Urothelium cell line (cell line): ENCODE measurements at regions not wholly inside any gene's neighbourhood (a gene's known extent, or its start where the extent isn't known, plus 50 kb on each side); places are given as distances from the start of the nearest gene placed in this dataset.

Source experiments
- DNase-seq: peaks from one replicate; pipeline ENCODE4 v3.0.0; 2011; ENCODE audit warnings: low spot score, mixed read lengths
- FAIRE-seq: peaks from 2 replicates; lab custom pipeline; 2011; peaks lifted over from hg19 to GRCh38; lab: Jason Lieb, UNC

DNA sequence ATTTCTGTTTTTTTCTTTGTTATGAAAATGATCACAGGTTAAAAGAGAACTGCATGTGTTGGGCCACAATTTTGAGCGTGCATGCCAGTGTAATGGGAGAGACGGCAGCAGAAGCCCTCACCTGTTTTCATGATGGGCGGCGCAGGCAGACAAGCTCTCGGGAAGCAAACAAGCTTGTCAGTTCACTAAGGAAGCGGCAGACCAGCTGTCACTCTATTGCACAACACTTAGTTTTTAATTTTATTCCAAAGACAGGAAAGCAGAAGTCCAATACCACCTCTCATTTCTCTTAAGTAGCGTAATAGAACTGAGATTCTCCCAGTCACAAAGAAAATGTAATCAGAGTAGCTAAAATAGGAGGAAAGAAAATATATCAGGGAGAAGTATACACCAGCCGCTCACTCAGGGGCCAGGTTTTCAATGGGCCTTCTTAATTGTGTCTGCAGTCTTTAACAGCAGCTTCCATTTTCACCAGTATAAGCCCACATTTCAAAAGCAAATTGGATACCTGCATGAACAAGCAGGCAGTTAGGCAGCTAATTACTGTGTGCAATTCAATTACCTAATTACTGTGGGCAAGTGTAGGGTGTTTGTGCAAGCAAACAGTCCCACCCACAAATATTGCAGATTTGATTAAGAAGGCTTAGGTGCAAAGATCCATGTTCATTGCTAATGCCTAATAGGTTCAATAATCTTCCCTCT, 711.4 kb downstream of the DIAPH3 start:
- FAIRE-seq (no peak), DNase-seq (no peak)

GRCh38 chr13:59458908-59459579, 704.7 kb downstream of the DIAPH3 start:
- FAIRE-seq: no peak
- DNase-seq: peak; percentile 50

DNA sequence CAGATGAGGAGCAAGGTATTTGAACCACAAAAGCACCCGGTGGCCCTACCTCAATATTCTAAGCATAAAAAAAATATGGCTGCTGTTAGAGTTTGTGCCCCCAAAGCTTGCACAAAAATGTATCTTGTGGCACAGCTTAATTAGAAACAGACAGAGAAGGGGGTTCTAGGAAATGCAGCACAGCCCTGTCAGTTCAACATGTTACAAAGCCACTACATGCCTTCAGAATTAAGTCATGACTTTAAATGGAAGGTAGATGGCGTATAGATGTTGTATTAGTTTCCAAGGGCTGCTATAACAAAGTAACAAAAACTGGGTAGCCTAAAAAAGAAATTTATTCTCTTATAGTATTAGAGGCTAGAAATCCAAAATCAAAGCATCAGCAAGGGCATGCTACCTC, 703.8 kb downstream of the DIAPH3 start:
- DNase-seq (no peak), FAIRE-seq (no peak)

GRCh38 chr13:59461411-59461810, 702.3 kb downstream of the DIAPH3 start:
- no peak for FAIRE-seq
- no peak for DNase-seq

- no peak for FAIRE-seq
- no peak for DNase-seq
Measured at GRCh38 chr13:59463023-59463422, 700.7 kb downstream of the DIAPH3 start.

DNA sequence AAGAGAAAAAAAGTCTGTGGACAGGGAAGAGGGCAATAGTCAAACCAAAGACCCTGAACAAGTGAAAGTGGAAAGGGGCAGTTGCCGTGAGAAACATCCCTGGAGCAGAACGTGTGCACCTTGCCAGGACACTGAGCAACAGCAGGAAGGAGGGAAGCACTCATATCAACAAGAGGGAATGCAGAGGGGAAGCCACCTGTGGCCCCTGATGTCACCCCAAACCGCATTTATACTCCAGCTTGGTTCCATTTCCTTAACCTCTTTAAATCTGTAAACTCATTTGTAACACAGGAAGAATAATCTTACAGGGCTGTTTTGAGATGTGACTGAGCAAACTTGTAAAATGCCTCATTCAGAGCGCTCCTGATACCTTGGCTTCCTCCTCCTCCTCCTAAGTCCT, 698.8 kb downstream of the DIAPH3 start:
- DNase-seq (no peak), FAIRE-seq (no peak)

DNA sequence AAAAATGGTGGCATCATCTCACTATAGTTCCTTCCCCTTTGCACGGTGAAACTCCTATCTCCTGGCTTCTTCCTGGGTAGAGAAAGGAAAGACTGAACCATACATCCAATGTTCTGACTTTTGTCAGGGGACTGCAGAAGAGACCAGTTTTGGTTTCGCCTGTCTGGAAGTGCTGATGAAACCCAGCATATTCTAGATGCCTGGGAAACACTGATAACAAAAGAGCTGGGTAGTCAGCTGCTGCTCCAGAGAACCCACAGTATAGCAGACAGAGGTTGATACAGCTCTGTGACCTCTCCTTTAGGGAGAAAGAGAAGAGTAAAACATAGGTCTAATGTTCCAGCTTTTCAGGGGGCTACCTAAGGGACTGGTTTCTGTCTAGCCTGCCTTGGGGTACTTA, 695.3 kb downstream of the DIAPH3 start:
- DNase-seq (no peak), FAIRE-seq (no peak)

DNA sequence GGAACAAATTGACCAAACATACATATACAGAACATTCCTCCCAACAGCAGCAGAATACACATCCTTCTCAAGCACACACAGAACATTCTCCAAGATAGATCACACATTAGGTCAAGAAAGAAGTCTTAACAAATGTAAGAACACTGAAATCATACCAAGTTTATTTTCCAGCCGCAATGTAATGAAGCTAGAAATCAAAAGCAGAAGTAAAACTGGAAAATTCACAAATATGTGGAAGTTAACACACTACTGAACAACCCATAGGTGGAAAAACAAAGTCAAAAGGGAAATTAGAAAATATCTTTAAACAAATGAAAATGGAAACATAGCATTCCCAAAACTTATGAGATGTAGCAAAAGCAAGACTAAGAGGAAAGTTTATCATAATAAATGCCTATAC, 692.6 kb downstream of the DIAPH3 start:
- FAIRE-seq (no peak), DNase-seq (no peak)

GRCh38 chr13:59472134-59472533, 691.6 kb downstream of the DIAPH3 start:
- DNase-seq (no peak), FAIRE-seq (no peak)

GRCh38 chr13:59474696-59475095, 689.0 kb downstream of the DIAPH3 start:
- DNase-seq (no peak), FAIRE-seq (no peak)

DNA sequence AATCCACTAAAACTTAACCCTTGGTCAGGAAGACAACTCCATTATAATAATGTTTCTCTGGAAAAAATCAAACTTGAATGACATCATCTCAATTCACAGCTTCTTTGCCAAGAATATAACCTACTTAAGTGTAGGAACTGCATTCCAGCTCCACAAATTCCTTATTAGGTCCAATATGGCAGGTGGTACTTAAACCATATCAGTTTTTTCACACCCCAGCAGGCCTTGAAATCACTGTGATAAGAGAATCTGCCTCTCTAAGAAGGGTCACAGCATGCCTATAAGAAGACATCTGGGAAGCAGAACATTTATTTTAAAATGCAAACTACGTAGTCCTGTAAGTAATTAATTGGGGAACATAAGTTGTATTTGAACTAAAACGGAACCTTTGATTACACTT, 687.8 kb downstream of the DIAPH3 start:
- DNase-seq (no peak), FAIRE-seq (no peak)

DNA sequence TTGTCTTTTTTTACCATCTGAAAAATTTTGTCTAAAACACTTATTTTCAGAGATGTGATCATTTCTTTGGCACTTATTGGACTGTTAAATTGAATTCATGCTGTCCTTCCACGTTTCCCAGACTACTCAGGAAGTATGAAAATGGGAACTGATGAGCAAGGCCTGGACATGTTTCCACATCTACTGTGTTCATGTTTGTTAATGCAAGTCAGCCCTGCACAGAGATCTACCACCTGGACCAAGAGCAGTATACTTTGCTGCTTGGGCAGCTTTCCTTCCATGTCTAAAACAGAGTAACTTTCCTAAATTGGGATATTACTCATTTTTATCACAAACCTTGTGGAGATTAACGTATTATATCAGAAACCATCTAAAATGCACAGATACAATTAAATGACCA, 687.4 kb downstream of the DIAPH3 start:
- no peak for FAIRE-seq

DNA sequence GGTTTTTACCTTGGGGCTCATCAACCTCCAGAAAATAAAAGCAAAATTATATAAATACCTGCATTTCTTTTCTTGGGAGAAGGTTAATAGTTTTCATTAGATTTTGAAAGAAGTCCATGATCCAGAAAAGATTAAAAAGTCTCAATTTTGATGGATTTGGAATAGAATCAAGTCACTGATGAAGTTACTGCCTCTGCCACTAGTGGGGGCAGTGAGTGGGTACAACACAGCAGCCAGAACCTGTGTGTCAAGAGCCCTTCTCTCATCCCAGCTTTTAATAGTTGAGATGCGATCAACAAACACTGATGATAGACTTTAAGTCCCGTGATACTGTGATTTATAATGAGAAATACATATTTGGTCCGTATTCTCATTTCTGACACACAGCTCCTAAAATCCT, 686.7 kb downstream of the DIAPH3 start:
- FAIRE-seq (no peak), DNase-seq (no peak)

More for the DNA sequence above, 687.4 kb downstream of the DIAPH3 start:
- no peak for DNase-seq

GRCh38 chr13:59478908-59479307, 684.8 kb downstream of the DIAPH3 start:
- no peak for DNase-seq
- FAIRE-seq: no peak

- FAIRE-seq: no peak
Measured at GRCh38 chr13:59479629-59480028, 684.1 kb downstream of the DIAPH3 start.

DNA sequence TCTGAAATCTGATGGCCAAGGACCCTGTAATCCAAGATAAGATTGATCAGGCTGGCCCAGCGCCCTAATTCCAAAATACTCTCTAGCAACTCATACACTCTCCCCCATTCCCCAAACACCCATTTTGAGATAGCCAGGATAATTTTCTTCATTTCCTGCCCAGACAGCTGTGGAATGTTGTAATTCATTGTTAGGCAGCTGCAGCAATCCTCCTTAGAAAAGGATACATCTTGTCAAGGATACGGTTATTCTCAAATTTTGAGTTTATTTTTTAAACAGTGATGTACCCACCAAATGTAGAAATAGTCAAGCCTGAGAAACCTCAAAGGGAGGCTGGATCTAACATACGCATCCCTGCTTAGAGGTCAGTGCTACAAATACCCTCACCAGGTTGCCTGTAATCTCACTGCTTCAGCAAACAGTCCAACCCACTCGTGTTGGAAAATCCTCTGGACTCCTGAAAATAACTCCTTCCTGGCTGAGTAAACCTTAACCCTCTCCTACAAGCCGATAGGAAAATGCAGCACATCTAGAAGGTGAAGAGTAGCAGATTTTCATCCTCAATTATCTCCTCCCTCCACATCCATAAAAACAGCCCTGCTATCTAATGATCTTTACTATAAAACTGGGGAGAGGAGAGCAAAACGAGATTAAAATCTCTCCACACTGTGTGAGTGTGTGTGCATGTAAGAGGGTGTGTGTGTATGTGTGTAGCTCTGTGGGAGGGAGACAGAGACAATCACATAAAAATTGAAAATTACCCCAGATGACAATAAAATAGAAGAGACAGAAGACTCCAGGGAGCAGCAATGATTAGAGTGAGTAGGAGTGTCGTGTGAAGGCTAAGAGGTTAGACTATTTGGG, 683.1 kb downstream of the DIAPH3 start:
- DNase-seq (no peak), FAIRE-seq (no peak)

More at GRCh38 chr13:59479629-59480028, 684.1 kb downstream of the DIAPH3 start:
- no peak for DNase-seq

DNA sequence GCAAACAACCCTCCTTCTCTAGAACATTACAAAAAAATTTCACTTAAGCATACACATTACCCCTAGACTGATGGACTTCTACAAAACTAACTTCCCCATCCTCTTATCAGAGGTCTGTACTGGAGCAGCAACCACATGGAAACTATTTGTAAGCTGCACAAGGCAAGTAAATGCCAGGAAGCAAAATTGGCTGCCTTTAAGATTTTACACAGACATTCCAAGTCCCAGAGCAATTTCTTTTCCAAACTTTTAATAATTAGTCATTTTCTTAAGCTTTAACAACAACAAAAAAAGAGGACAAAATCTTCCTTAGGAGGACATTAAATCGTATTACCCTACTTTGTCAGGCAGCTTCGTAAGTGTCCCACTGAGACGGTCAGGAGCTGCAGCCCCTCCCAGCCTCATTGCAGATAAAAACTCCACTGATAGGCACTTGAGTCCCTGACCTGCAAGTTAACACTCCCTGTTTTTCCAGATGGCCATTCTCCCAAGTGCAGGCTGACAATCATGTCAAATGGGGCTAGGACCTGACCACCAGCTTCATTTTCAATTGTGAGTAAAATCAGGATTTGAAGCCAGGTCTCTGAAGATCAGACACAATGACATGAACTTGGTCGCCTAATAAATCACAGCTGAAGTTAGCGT, 680.1 kb downstream of the DIAPH3 start:
- DNase-seq (no peak), FAIRE-seq (no peak)

- no peak for DNase-seq
- FAIRE-seq: no peak
Measured at GRCh38 chr13:59487883-59488282, 675.8 kb downstream of the DIAPH3 start.

DNA sequence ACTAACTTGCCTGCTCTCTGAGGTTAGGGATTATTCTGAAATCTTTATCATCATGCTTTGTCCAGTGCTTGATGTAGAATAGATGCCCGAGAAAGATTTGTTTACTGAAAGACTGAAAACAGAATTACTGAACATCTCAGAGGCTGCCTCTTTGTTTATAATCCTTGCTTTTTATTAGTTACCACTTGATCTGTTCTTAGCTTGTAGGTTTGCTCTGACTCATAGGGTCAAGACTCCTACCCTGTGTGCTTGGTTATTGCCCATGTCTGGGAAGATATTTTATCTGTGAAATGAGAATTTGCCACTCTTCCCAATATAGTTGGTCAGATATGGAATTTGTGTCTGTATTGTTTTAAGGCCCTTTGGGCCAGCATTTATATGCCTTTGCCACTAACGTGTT, 675.3 kb downstream of the DIAPH3 start:
- FAIRE-seq (no peak), DNase-seq (no peak)

DNA sequence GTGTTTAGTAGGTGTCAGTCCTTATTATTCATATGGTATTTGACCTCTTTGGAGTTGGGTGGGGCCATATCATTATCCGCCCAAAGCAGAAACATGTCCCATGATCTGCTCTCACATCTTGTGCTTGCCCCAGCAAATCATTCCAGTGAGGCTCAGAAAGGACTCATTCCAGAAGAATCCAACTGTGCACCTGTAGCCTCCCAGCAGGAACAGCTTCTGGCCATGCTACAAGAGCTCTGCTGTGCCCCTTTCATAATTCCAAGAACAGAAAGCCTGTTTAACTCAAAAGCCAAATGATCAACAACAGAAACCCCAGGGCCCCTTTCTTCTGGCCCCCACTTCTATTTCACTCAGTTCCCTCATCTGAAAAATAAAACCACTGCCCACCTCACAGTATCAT, 673.1 kb downstream of the DIAPH3 start:
- DNase-seq: no peak
- FAIRE-seq: no peak

DNA sequence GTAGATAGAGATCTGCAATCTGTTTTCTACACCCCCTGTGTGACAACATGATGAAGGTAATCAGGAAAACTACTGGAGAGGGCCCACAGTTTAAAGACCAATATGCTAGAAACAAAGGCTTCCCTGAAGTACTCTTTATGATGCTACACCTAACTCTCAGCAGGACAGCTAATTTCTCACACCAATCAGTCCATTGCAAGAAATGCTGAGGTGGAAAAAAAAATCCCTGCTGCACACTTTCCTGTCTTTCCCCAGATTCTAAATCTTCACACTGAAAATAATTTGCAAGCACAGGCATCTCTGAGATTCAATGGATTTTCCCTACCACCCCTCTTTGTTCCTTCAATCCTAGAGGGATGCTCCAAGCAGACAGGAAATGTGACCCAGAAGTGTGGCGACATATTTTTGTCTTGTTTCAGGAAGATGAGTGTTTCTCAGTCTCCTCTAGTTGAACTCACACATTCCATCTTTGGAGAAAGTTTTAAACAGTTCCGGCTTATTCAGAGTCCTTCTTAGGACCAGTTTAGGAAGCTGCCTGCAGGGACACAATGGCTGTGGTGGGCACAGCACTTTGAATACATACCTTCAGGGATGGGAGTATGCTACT, 671.6 kb downstream of the DIAPH3 start:
- no peak for DNase-seq
- FAIRE-seq: no peak
